ENCODE measurements at regions not wholly inside any gene's neighbourhood (a gene's known extent, or its start where the extent isn't known, plus 50 kb on each side); places are given as distances from the start of the nearest gene placed in this dataset.

- TF ChIP-seq GATA3 (IDR thresholded peaks at IDR 0.05; ENCODE audit: low read depth, low read length) (no peak), GATA2 (IDR thresholded peaks at IDR 0.05; ENCODE audit: low read depth, low read length) (no peak)
These were observed 139.3 kb upstream of the PALMD start for GRCh38 chr1:99506631-99507030.

- TF ChIP-seq GATA2 (IDR thresholded peaks at IDR 0.05; ENCODE audit: low read depth, low read length) (no peak), GATA3 (IDR thresholded peaks at IDR 0.05; ENCODE audit: low read depth, low read length) (no peak)
These were observed 137.8 kb upstream of the PALMD start for GRCh38 chr1:99507906-99508732.

- no peak for TF ChIP-seq GATA3 (IDR thresholded peaks at IDR 0.05; ENCODE audit: low read depth, low read length)
- TF ChIP-seq GATA2 (IDR thresholded peaks at IDR 0.05; ENCODE audit: low read depth, low read length): no peak
These were observed 129.8 kb upstream of the PALMD start for GRCh38 chr1:99516141-99516540.

DNA sequence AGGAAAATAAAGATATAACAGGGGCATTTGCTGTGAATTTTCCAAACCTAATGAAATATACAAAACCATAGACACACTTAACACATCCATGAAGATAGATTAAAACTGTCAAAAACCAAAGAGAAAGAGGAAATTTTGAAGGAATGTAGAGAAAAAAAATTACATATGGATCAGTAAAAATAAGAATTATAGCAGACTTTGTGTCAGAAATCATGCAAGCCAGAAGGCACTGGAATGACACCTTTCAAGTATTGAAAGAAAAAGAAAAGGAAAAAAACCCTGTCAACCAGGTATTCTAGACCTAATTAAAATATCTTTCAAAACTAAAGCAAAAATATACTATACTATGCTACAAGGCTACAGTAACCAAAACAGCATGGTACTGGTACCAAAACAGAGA is 125.8 kb upstream of the PALMD start:
- TF ChIP-seq GATA2 (IDR thresholded peaks at IDR 0.05; ENCODE audit: low read depth, low read length): no peak
- TF ChIP-seq GATA3 (IDR thresholded peaks at IDR 0.05; ENCODE audit: low read depth, low read length): no peak

GRCh38 chr1:99525331-99525730 is 120.6 kb upstream of the PALMD start:
- TF ChIP-seq GATA2 (IDR thresholded peaks at IDR 0.05; ENCODE audit: low read depth, low read length): no peak
- TF ChIP-seq GATA3 (IDR thresholded peaks at IDR 0.05; ENCODE audit: low read depth, low read length): no peak

DNA sequence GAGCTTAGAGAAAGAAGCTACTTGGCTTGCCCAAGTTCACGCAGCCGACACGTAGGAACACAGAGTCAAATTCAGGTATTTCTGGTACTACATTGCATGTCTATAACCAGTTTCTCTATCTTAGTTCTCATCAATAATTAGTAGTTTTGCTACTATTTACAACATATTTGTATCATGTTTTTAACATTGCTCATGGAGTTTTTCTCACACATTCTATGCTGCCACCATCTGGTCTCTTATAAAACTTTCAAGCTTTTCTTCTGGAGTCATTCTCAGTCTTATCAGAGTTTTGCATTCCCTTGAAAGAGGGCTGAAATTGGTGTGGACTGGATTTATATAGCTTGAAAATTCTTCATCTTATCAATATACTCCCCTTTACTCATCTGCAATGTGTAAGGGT is 118.8 kb upstream of the PALMD start:
- TF ChIP-seq GATA3 (IDR thresholded peaks at IDR 0.05; ENCODE audit: low read depth, low read length) (no peak), GATA2 (IDR thresholded peaks at IDR 0.05; ENCODE audit: low read depth, low read length) (no peak)

DNA sequence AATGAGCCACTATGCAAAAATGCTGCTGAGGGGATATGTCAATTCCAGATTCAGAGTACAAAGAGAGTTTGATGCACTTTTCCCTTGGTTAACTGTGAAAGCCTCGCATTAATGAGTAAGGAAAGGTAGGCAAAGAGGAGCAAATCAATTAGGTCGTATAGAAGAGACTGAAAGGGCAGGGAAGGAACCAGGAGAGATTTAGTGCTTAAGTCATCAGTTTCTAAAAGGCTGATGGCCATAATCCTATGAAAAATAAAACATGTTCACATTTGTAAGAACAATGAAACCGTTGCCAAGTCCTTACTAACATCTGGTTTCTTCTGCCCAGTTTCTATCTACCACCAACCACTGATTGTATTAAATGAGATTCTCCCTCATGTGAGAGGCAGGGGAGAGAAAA is 118.4 kb upstream of the PALMD start:
- no peak for TF ChIP-seq GATA2 (IDR thresholded peaks at IDR 0.05; ENCODE audit: low read depth, low read length)
- no peak for TF ChIP-seq GATA3 (IDR thresholded peaks at IDR 0.05; ENCODE audit: low read depth, low read length)

DNA sequence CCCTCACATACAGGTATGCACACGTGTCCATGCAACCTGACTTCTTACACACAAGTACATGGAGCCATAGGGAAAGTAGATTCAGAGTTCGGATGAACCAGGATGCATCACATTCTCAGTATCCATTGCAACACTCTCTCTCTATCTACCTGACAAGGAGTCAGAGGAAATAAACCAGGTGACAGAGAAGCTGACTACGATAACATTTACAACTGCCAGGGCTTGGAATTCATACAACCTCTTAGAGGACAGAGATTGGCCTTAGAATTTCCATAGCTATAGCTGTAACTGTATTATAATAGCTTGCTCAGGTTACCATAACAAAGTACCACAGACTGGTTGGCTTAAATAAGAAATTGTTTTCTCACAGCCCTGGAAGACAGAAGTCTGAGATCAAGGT is 116.9 kb upstream of the PALMD start:
- TF ChIP-seq GATA3 (IDR thresholded peaks at IDR 0.05; ENCODE audit: low read depth, low read length) (no peak), GATA2 (IDR thresholded peaks at IDR 0.05; ENCODE audit: low read depth, low read length) (no peak)

- TF ChIP-seq GATA2 (IDR thresholded peaks at IDR 0.05; ENCODE audit: low read depth, low read length) (no peak), GATA3 (IDR thresholded peaks at IDR 0.05; ENCODE audit: low read depth, low read length) (no peak)
These were observed 114.2 kb upstream of the PALMD start for GRCh38 chr1:99531578-99532275.

DNA sequence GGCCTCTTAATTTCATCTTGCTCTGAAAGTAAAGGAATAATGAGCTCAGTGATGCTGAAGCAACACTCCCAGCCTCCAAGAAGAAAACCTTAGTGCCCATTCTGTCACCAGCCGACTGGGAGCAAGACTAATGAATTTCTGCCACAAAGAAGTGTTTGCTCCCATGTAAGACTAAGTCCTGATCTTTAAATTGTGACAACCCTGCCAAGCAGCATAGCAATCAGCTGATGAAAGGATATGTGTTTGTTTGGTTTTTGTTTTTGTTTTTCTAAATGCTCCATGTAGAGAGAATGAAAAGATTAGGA is 113.7 kb upstream of the PALMD start:
- TF ChIP-seq GATA2 (IDR thresholded peaks at IDR 0.05; ENCODE audit: low read depth, low read length) (no peak), GATA3 (IDR thresholded peaks at IDR 0.05; ENCODE audit: low read depth, low read length) (no peak)

DNA sequence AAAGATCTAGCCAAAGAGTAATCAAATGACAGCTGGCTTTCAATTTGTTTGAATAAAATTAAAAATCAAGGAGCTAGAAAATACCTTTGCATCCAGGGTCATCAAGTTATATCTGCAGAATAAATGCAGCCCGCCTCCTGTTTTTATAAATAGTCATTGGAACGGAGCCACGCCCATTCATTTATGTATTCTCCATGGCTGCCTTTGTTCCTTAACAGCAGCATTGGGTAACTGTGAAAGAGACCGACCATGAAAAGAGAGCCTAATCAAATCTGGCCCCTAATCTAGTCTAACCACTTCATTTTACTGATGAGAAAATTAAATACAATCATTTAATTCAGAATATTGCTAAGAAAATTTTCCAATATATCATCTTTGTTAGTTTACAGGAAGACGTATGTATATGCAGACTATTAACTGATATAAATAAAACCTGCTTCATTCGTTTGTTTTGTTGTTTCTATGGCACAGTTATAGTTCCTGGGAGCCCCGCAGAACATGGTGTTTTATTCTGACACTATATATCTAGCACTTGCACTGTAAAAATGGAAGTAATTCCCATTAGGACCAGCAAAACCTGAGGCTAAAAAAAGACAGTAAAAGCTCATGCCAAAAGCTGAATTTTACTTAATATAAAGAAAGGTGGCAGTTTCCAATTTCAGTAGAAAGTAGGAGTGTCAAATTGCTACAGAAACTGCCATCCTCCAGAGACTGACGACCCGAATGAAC is 111.8 kb upstream of the PALMD start:
- TF ChIP-seq GATA2 (IDR thresholded peaks at IDR 0.05; ENCODE audit: low read depth, low read length): no peak
- TF ChIP-seq GATA3 (IDR thresholded peaks at IDR 0.05; ENCODE audit: low read depth, low read length): no peak

GRCh38 chr1:99534638-99534930 is 111.3 kb upstream of the PALMD start:
- TF ChIP-seq GATA3 (IDR thresholded peaks at IDR 0.05; ENCODE audit: low read depth, low read length): no peak
- TF ChIP-seq GATA2 (IDR thresholded peaks at IDR 0.05; ENCODE audit: low read depth, low read length): no peak

- TF ChIP-seq GATA2 (IDR thresholded peaks at IDR 0.05; ENCODE audit: low read depth, low read length): no peak
- TF ChIP-seq GATA3 (IDR thresholded peaks at IDR 0.05; ENCODE audit: low read depth, low read length): no peak
These were observed 110.3 kb upstream of the PALMD start for GRCh38 chr1:99535470-99536164.

- TF ChIP-seq GATA2 (IDR thresholded peaks at IDR 0.05; ENCODE audit: low read depth, low read length): no peak
- no peak for TF ChIP-seq GATA3 (IDR thresholded peaks at IDR 0.05; ENCODE audit: low read depth, low read length)
These were observed 107.9 kb upstream of the PALMD start for GRCh38 chr1:99537886-99538617.

All from SH-SY5Y (cell line).